GM04504 (cell line): ENCODE measurements at regions not wholly inside any gene's neighbourhood (a gene's known extent, or its start where the extent isn't known, plus 50 kb on each side); places are given as distances from the start of the nearest gene placed in this dataset.

ENCODE experiments used
- DNase-seq: peaks from one replicate; pipeline ENCODE4 v3.0.0-alpha.2; 2012; ENCODE audit warnings: low read depth

DNA sequence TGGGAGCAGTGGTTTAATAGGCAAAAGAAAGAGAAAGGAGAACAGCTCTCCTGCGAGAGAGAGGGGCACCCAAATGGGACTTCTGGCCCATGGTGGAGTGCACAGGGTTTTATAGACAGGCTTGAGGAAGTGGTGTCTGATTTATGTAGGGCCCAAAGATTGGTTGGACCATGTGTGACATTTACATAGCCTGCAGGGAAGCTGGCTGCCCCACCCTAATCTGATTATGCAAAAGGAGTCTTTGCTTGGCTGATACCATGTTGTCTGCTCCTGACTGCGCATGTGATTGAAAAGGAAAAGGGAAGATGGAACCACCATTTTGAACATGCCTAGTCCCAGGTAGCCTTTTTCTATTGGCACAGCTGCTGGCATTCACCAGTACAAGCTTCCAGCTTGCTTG is 100.0 kb upstream of the DIPK2B start:
- no peak for DNase-seq

DNA sequence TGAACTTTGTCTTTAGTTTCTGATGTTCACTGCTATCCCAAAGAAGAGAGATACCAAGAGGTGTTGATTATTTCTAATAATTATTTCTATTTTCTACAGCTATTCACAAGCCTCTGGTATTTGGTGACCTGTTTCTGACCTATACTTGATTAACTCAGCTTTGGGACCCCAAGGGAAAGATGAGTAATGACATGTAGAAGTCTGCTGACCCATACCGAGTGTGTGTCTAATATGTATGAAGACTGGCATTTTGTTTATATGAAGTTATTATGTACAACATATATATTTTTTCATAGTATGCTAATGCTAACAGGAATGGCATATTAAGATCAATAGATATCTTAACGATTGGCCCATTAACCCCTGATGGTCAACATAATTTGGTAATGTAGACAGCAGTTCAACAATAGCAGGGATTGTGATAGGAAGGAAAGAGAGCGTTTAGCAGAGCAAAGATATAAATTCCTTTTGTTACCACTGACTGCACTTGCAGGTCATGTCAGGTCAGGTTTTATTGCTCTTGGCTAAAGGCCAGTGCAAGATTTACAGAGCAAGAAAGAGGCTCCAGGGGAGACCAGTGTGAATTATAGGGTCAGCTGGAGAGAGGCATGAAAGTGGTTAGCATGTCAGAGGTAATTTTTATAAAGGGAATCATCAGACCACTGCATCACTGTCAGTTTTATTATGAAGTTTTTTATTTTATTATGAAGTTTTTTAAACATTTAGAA is 94.7 kb upstream of the DIPK2B start:
- peak; percentile 59 for DNase-seq

DNA sequence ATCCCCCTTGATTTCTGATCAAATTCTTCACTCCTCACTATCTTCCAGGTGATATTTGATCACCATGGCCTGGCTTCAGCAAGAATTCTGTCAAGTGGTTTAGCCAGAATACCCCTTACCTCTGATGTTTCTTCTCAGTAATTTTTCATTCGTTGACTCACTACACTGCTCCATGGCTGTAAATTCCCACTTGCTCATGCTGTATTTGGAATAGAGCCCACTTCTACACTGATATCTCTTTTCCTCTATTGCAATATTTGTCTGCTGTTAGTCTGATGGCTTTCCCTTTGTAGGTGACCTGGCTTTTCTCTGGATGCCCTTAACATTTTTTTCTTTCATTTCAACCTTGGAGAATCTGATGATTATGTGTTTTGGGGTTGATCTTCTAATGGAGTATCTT is 73.9 kb upstream of the DIPK2B start:
- DNase-seq: no peak

- no peak for DNase-seq
Measured at GRCh38 chrX:45267007-45267406, 66.3 kb upstream of the DIPK2B start.

DNA sequence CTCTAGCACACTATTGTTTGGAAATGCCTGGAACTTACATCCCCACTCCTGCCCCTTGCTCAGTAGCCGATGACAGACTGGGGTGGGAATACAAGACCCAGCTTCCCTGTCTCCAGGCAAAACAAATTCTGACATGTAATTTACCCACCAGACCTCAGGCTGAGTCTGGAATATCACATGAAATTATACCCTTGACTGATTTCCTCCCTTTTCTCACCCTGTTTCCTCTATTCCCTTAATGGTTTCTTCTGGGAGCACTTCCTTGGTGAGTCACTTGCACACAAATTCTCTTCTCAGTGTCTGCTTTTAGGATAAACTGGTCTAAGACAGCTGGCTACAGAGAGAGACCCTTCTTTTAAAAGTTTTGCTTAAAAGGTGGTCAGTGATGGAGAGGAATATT is 65.8 kb upstream of the DIPK2B start:
- DNase-seq: no peak

GRCh38 chrX:45264865-45265264 is 64.2 kb upstream of the DIPK2B start:
- DNase-seq: no peak

DNA sequence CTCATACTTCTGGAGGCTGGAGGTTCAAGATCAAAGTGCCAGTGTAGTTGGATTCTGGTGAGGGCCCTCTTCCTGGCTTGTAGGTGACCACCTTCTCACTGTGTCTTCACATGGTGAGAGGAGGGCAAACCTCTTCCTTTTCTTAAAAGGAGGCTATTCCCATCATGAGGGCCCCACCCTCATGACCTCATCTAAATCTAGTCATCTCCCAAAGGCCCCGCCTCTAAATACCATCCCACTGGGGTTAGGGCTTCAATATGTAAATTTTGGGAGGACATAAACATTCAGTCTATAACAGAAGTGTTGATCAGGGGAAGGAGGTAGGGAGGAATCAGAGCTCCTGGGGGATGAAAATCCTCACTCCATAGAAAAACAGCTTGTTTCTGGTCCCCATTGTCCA is 60.8 kb upstream of the DIPK2B start:
- DNase-seq: no peak

GRCh38 chrX:45261005-45261404 is 60.3 kb upstream of the DIPK2B start:
- no peak for DNase-seq

GRCh38 chrX:45258731-45259402 is 58.2 kb upstream of the DIPK2B start:
- DNase-seq: no peak
